Stomach (tissue), 8 donors: ENCODE measurements at regions not wholly inside any gene's neighbourhood (a gene's known extent, or its start where the extent isn't known, plus 50 kb on each side); places are given as distances from the start of the nearest gene placed in this dataset.

Experiments used
- DNase-seq, 2 donors: peaks; one replicate each; pipeline versions ENCODE4 v3.0.0 to v3.0.0-alpha.2; 2013 to 2019
- H3K27ac ChIP-seq, 5 donors: fragments of 200-600 bp in 4 of 5; sonication (generic) in 4 of 5; one replicate each; pipeline ENCODE4 v1.5.1; 2013 to 2019; ENCODE audit warnings: mild to moderate bottlenecking in 1 of 5, moderate library complexity in 1 of 5
- H3K27me3 ChIP-seq, 3 donors: fragments of 200-600 bp; sonication (generic); one replicate each; pipeline ENCODE4 v1.5.1; 2017 to 2019; ENCODE audit warnings: mixed run types in 1 of 3
- H3K36me3 ChIP-seq, 4 donors: fragments of 200-600 bp; sonication (generic); 1 replicate in 3 of 4; 2 replicates in 1 of 4; pipeline ENCODE4 v1.5.1; 2016 to 2019
- H3K4me1 ChIP-seq, 4 donors: fragments of 200-600 bp; sonication (generic); one replicate each; pipeline ENCODE4 v1.5.1; 2016 to 2019
- H3K4me3 ChIP-seq, 4 donors: fragments of 200-600 bp; sonication (generic) in 3 of 4; one replicate each; pipeline ENCODE4 v1.5.1; 2016 to 2019; ENCODE audit warnings: mild to moderate bottlenecking in 1 of 4
- H3K9me3 ChIP-seq, 4 donors: fragments of 200-600 bp; sonication (generic); one replicate each; pipeline ENCODE4 v1.5.1; 2016 to 2019
- CTCF ChIP-seq, 7 experiments: fragments of 450-650 bp in 4 of 7; fragments of 200-600 bp in 3 of 7; sonication (generic) in 3 of 7; IDR thresholded peaks; one replicate each; pipeline ENCODE4 v1.5.1; 2016 to 2019; ENCODE audit warnings: antibody characterized with exemption in 7 of 7, control low read depth in 2 of 7, mild to moderate bottlenecking in 1 of 7
- EP300 ChIP-seq: sonication (generic); formaldehyde crosslinking; IDR thresholded peaks from one replicate; pipeline ENCODE4 v1.6.1; 2017; ENCODE audit warnings: antibody characterized with exemption
- POLR2A ChIP-seq, 4 donors: fragments of 450-650 bp; IDR thresholded peaks; one replicate each; pipeline ENCODE4 v1.6.1; 2016; ENCODE audit warnings: antibody characterized with exemption in 4 of 4, control low read depth in 2 of 4, mild to moderate bottlenecking in 1 of 4, moderate library complexity in 1 of 4
- POLR2AphosphoS5 ChIP-seq, 3 donors: sonication (generic); formaldehyde crosslinking; IDR thresholded peaks; one replicate each; pipeline ENCODE4 v1.6.1; 2016; ENCODE audit warnings: antibody characterized with exemption in 3 of 3
- WGBS, 5 donors: extraction: QIAGEN DNeasy Blood & Tissue Kit in 3 of 5; methylation state at CpG; one replicate each; pipeline versions ENCODE4 v1.1.5 to v1.1.7; 2013 to 2018; 5-methylcytosine and 5-hydroxymethylcytosine counted together
- intact Hi-C: fragments of 100-400 bp; cut with DNase I; formaldehyde crosslinking; loops from one replicate; pipeline ENCODE4 v1.15.1; 2023; ENCODE audit warnings: low total_unique reads
- donor health status: healthy with polysubstance abuse.
- donor health status: Bipolar disorder and iron deficiency.
- donor health status: healthy.

GRCh38 chrX:87873347-87873941 is 355.8 kb downstream of the KLHL4 start:
- H3K4me3 ChIP-seq, result no peak overlapping the region
- H3K27me3 ChIP-seq, result no peaks in the 10 kb centered on the region
- intact Hi-C loops, result no loop called here
- WGBS, 5 donors, result 10 to 31% (median 23%) methylated on average over 2 of the region's 2 CpGs
- peaks cover 0 to 7% (median 0%) of the 10 kb centered on the region in 4 donors for H3K4me1 ChIP-seq
- peak in 1 of 2 donors; percentile 42 for DNase-seq
- H3K9me3 ChIP-seq, result no peaks in the 10 kb centered on the region
- TF ChIP-seq CTCF (IDR thresholded peaks at IDR 0.05) (no peak), POLR2AphosphoS5 (IDR thresholded peaks at IDR 0.05) (no peak), EP300 (no peak), POLR2A (IDR thresholded peaks at IDR 0.05) (no peak)
- H3K36me3 ChIP-seq, result no peaks in the 10 kb centered on the region
- H3K27ac ChIP-seq, result peak overlapping the region in 1 of 5 donors; percentile 8

- intact Hi-C loops, result no loop called here
- Histone ChIP-seq H3K27ac (no peak overlapping the region), H3K4me1 (peaks cover 0 to 7% (median 0%) of the 10 kb centered on the region in 4 donors), H3K36me3 (no peaks in the 10 kb centered on the region), H3K9me3 (no peaks in the 10 kb centered on the region), H3K4me3 (no peak overlapping the region), H3K27me3 (no peaks in the 10 kb centered on the region)
- TF ChIP-seq POLR2AphosphoS5 (IDR thresholded peaks at IDR 0.05), result no peak
- DNase-seq, result peak in 1 of 2 donors; percentile 16
- 18 to 52% (median 37%) methylated on average over 8 of the region's 8 CpGs for WGBS, 5 donors
These were observed 356.4 kb downstream of the KLHL4 start for GRCh38 chrX:87874043-87874442.

- TF ChIP-seq POLR2A (IDR thresholded peaks at IDR 0.05), result no peak
- TF ChIP-seq EP300, result no peak
- no peak for TF ChIP-seq CTCF (IDR thresholded peaks at IDR 0.05)
- no peak for TF ChIP-seq POLR2AphosphoS5 (IDR thresholded peaks at IDR 0.05)
- intact Hi-C loops, result no loop called here
- H3K4me1 ChIP-seq, result peaks cover 0 to 2% (median 0%) of the 10 kb centered on the region in 4 donors
- 92 to 100% (median 95%) methylated on average over 2 to 10 of the region's 10 CpGs for WGBS, 5 donors
- no peaks in the 10 kb centered on the region for H3K9me3 ChIP-seq
- no peak overlapping the region for H3K4me3 ChIP-seq
- no peak for DNase-seq
- H3K27ac ChIP-seq, result no peak overlapping the region
- H3K27me3 ChIP-seq, result no peaks in the 10 kb centered on the region
- H3K36me3 ChIP-seq, result no peaks in the 10 kb centered on the region
These were observed 361.3 kb downstream of the KLHL4 start for GRCh38 chrX:87878926-87879325.

- DNase-seq, result no peak
- H3K9me3 ChIP-seq, result no peaks in the 10 kb centered on the region
- no peak overlapping the region for H3K4me3 ChIP-seq
- H3K27ac ChIP-seq, result no peak overlapping the region
- no peaks in the 10 kb centered on the region for H3K4me1 ChIP-seq
- H3K36me3 ChIP-seq, result no peaks in the 10 kb centered on the region
- H3K27me3 ChIP-seq, result no peaks in the 10 kb centered on the region
- TF ChIP-seq EP300 (no peak), POLR2A (IDR thresholded peaks at IDR 0.05) (no peak), CTCF (IDR thresholded peaks at IDR 0.05) (no peak), POLR2AphosphoS5 (IDR thresholded peaks at IDR 0.05) (no peak)
- intact Hi-C loops, result no loop called here
These were observed 372.8 kb downstream of the KLHL4 start for GRCh38 chrX:87890437-87890836.

- intact Hi-C loops, result no loop called here
These were observed 377.8 kb downstream of the KLHL4 start for GRCh38 chrX:87895421-87895820.

More at GRCh38 chrX:87895421-87895820, 377.8 kb downstream of the KLHL4 start:
- Histone ChIP-seq H3K27me3 (no peaks in the 10 kb centered on the region), H3K4me1 (peaks cover 0 to 6% (median 0%) of the 10 kb centered on the region in 4 donors), H3K36me3 (no peaks in the 10 kb centered on the region), H3K9me3 (no peaks in the 10 kb centered on the region), H3K4me3 (no peak overlapping the region), H3K27ac (no peak overlapping the region)
- DNase-seq, result no peak
- 69 to 93% (median 74%) methylated on average over 2 of the region's 2 CpGs for WGBS, 5 donors
- TF ChIP-seq POLR2A (IDR thresholded peaks at IDR 0.05) (no peak), EP300 (no peak), CTCF (IDR thresholded peaks at IDR 0.05) (no peak), POLR2AphosphoS5 (IDR thresholded peaks at IDR 0.05) (no peak)
